GM12875 (cell line): ENCODE measurements at regions not wholly inside any gene's neighbourhood (a gene's known extent, or its start where the extent isn't known, plus 50 kb on each side); places are given as distances from the start of the nearest gene placed in this dataset.

Experiments used
- H3K4me3 ChIP-seq: one replicate; pipeline ENCODE4 v1.5.1; 2011; ENCODE audit warnings: low read depth, low read length, control low read depth
- TF ChIP-seq, protein P1 (sequence below): IDR thresholded peaks from 2 replicates; pipeline ENCODE4 v1.5.1; 2011; ENCODE audit warnings: low read depth, mild to moderate bottlenecking, control low read depth, inconsistent platforms, low read length, moderate library complexity, borderline replicate concordance; ENCODE audit not compliant: insufficient read depth

DNA sequence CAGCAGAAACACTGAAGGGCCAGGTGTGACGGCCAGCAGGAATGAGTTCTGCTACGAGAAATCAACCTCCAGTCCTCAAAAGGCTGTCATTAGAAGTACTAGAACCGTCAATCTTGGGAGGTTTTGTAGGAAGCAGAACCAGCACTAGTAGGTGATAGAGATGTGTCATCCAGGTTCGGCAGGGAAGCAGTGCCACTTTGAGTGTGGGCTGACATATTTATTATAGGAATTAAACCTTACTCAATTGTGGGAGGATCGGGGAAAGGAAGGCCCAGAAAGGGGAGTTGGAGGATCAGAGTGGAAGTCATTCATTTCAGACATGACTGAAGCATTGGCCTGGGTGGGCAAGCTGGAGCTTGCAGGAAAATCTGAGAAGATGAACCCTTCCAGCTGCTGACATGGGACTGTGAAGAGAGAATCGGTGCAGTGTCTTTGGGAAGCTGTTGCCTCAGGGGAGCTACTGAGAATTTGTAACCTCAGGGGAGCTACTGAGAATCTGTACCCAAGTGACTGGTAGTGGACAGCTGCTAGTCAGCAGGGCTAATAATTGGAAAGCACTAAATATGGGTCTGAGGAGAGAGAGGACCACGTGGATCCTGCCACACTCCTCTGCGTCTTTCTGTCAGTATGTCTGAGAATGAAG, 177.4 kb downstream of the SPRY1 start:
- H3K4me3 ChIP-seq, result no peak overlapping the region
- TF ChIP-seq, protein P1, sequence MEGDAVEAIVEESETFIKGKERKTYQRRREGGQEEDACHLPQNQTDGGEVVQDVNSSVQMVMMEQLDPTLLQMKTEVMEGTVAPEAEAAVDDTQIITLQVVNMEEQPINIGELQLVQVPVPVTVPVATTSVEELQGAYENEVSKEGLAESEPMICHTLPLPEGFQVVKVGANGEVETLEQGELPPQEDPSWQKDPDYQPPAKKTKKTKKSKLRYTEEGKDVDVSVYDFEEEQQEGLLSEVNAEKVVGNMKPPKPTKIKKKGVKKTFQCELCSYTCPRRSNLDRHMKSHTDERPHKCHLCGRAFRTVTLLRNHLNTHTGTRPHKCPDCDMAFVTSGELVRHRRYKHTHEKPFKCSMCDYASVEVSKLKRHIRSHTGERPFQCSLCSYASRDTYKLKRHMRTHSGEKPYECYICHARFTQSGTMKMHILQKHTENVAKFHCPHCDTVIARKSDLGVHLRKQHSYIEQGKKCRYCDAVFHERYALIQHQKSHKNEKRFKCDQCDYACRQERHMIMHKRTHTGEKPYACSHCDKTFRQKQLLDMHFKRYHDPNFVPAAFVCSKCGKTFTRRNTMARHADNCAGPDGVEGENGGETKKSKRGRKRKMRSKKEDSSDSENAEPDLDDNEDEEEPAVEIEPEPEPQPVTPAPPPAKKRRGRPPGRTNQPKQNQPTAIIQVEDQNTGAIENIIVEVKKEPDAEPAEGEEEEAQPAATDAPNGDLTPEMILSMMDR, result no peak

GRCh38 chr4:123575291-123575690, 178.7 kb downstream of the SPRY1 start:
- no peak overlapping the region for H3K4me3 ChIP-seq
- TF ChIP-seq, protein P1, result no peak

- H3K4me3 ChIP-seq, result no peak overlapping the region
- TF ChIP-seq, protein P1, result no peak
These were observed 180.8 kb downstream of the SPRY1 start for GRCh38 chr4:123577225-123577906.

DNA sequence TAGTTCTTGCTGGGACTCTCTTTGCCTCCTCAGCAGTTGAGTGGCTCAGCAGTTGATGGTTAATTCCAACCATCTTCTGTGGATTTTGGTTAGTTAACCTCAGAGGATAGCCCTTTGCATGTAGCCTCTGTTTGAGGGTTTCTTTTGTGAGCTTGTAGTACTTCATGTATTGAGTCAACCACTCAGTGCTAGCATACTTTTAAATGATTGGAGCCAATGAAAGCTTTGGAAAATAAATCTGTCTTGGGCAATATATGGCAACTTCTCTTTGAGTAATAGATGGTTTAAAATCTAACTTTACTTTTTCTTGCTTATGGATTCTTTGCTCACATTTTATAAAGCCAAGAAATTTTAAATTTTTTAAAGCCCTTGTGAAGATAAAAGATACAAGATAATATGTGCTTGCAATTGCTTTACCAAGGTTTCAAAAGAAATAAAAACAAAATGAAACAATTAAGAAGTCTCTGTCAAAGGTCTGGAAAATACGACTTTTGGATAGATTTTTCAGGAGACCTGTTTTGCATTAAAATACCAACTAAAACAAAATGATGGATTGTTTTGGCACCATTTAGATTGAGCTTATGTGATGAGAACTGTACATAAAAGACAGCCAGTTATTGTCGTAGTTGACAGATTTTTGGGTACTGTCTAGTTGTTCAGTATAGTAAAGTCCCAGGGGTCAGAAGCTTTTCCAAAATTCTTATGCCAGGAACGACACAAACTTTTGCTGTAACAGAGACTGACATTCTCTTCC, 181.9 kb downstream of the SPRY1 start:
- H3K4me3 ChIP-seq, result no peak overlapping the region
- TF ChIP-seq, protein P1, result no peak

DNA sequence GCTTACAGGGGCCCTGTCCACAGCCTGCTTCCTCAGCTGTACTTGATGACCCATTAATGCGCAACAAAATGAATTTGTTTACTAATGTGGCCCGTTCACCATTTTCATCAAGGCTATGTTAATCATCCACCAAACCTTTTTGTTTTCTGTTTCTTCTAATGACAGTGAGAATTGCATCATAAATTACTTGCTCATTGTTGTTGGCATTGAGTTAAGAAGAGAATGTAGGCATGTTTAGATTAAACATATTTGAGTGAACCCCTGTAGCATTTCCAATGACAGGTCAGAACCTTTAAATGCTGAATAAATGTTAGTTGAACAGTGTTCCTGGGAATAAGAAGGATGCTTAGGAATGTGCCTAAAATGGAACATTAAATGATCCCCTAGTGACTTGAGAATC, 183.4 kb downstream of the SPRY1 start:
- H3K4me3 ChIP-seq, result no peak overlapping the region
- TF ChIP-seq, protein P1, result no peak

DNA sequence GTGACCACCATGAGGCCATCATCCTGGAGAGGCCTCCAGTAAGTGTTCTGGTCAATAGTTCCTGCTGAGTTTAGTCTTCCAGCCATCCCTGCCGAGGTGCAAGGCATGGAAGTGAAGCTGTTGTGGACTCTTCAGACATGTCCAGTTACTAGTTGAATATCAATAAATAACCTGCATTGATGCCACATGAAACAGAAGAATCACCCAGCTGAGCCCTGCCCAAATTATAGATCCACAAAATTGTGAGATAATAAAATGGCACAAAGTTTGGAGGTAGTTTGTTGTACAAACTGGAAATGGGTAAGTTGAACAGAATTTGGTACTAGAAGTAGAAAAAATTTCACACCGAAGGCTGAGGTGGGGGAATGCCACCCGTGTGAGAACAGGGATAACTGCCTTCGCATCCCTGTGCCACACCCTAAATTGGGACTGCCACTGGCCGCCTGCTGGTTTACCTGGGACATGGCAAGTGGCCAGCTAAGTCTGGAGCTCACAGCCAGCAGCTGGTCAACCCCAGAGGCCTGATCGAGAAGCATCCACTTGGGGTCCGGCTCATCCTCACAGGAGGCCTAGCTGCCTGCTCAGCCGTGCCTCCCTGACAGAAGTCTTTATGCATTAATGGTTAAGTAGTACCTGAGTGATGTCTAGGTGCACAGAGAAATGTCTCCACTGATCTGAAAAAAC, 184.5 kb downstream of the SPRY1 start:
- TF ChIP-seq, protein P1, result no peak
- H3K4me3 ChIP-seq, result no peak overlapping the region
